Endothelial cell of umbilical vein (primary cell): ENCODE measurements at regions not wholly inside any gene's neighbourhood (a gene's known extent, or its start where the extent isn't known, plus 50 kb on each side); places are given as distances from the start of the nearest gene placed in this dataset.

Experiments
- BruUV-seq: library from RNA; stranded (reverse); fragments of 400-500 nt; replicated peaks from 2 replicates; lab custom pipeline; 2021; lab: Mats Ljungman, UMichigan
- CTCF ChIA-PET: fragments of 300-600, 350-600 bp; sonication (Branson Sonifier 250); formaldehyde crosslinking; loops from one replicate; lab custom pipeline; 2021; ENCODE audit warnings: antibody characterized with exemption, inconsistent platforms; lab: Charles Lee
- POLR2A ChIA-PET: fragments of 300-600, 350-600 bp; sonication (Branson Sonifier 250); formaldehyde crosslinking; loops from one replicate; lab custom pipeline; 2021; ENCODE audit warnings: antibody characterized with exemption, inconsistent platforms; lab: Charles Lee
- DNase-seq: peaks from one replicate; pipeline ENCODE4 v3.0.0-alpha.2; 2011; ENCODE audit warnings: low read depth, low spot score
- FAIRE-seq: peaks from 2 replicates; lab custom pipeline; 2011; peaks lifted over from hg19 to GRCh38; lab: Jason Lieb, UNC
- H2AFZ ChIP-seq: 2 replicates; pipeline ENCODE4 v1.6.0; 2012; ENCODE audit warnings: low read depth, low read length, control low read depth, inconsistent platforms
- H3K27ac ChIP-seq: 2 replicates; pipeline ENCODE4 v1.5.1; 2011; ENCODE audit warnings: low read depth, mild to moderate bottlenecking, control low read depth, low read length, moderate library complexity; ENCODE audit not compliant: insufficient read depth
- H3K27me3 ChIP-seq, 2 experiments: 2 replicates each; pipeline versions ENCODE4 v1.6.0 to v1.6.1; 2011; ENCODE audit warnings: low read length in 2 of 2, mixed read lengths in 1 of 2; ENCODE audit not compliant: control insufficient read depth in 2 of 2, insufficient read depth in 2 of 2
- H3K36me3 ChIP-seq, 2 experiments: 2 replicates in 1 of 2; 3 replicates in 1 of 2; pipeline ENCODE4 v1.5.1; 2011; ENCODE audit warnings: low read length in 2 of 2, mild to moderate bottlenecking in 1 of 2, moderate library complexity in 1 of 2; ENCODE audit not compliant: control insufficient read depth in 2 of 2, insufficient read depth in 2 of 2; ENCODE audit errors: extremely low read depth in 1 of 2
- H3K4me1 ChIP-seq: 3 replicates; pipeline ENCODE4 v1.5.1; 2011; ENCODE audit warnings: mild to moderate bottlenecking, low read length; ENCODE audit not compliant: control insufficient read depth, insufficient read depth; ENCODE audit errors: extremely low read depth
- H3K4me2 ChIP-seq: 2 replicates; pipeline ENCODE4 v1.6.1; 2011; ENCODE audit warnings: low read length, control low read depth, mixed read lengths; ENCODE audit not compliant: insufficient read depth
- H3K4me3 ChIP-seq, 3 experiments: fragments of 200-600 bp in 1 of 3; sonication (generic), shearing (Covaris generic) in 1 of 3; replicated peaks in 1 of 3; 2 replicates each; pipeline ENCODE4 v1.5.1; 2011 to 2016; ENCODE audit warnings: control low read depth in 3 of 3, low read length in 3 of 3, mild to moderate bottlenecking in 2 of 3, inconsistent platforms in 1 of 3, low read depth in 1 of 3, moderate library complexity in 1 of 3; ENCODE audit not compliant: insufficient read depth in 1 of 3
- H3K79me2 ChIP-seq: 2 replicates; pipeline ENCODE4 v1.6.0; 2012; ENCODE audit warnings: low read length, inconsistent platforms; ENCODE audit not compliant: control insufficient read depth, insufficient read depth
- H3K9ac ChIP-seq: replicated peaks from 2 replicates; pipeline ENCODE3; 2011; ENCODE audit warnings: low read length, control low read depth; ENCODE audit not compliant: insufficient read depth; ENCODE audit errors: extremely low read depth
- H3K9me1 ChIP-seq: replicated peaks from 3 replicates; pipeline ENCODE4 v1.6.0; 2011; ENCODE audit warnings: mild to moderate bottlenecking, low read length; ENCODE audit not compliant: control insufficient read depth, insufficient read depth; ENCODE audit errors: extremely low read depth
- H3K9me3 ChIP-seq: replicated peaks from 2 replicates; pipeline ENCODE4 v1.5.1; 2012; ENCODE audit warnings: low read length, inconsistent platforms; ENCODE audit not compliant: control insufficient read depth, insufficient read depth
- H4K20me1 ChIP-seq: replicated peaks from 2 replicates; pipeline ENCODE3; 2011; ENCODE audit warnings: mild to moderate bottlenecking, low read length; ENCODE audit not compliant: control insufficient read depth, insufficient read depth; ENCODE audit errors: extremely low read depth
- CTCF ChIP-seq, 2 donors: IDR thresholded peaks; 1 replicate in 1 of 2; 2 replicates in 1 of 2; pipeline ENCODE4 v1.5.1; 2011; ENCODE audit warnings: low read length in 2 of 2, mild to moderate bottlenecking in 2 of 2, moderate library complexity in 2 of 2, control low read depth in 1 of 2, inconsistent platforms in 1 of 2, low read depth in 1 of 2; ENCODE audit not compliant: insufficient read depth in 1 of 2; ENCODE audit errors: extremely low read depth in 1 of 2
- EZH2 ChIP-seq: IDR thresholded peaks from 2 replicates; pipeline ENCODE4 v1.6.1; 2012; ENCODE audit warnings: borderline replicate concordance, low read depth, mild to moderate bottlenecking, moderate library complexity, low read length, inconsistent platforms; ENCODE audit not compliant: severe bottlenecking
- FOS ChIP-seq: IDR thresholded peaks from 2 replicates; pipeline ENCODE4 v1.6.1; 2011; ENCODE audit warnings: mild to moderate bottlenecking, low read length, moderate library complexity, borderline replicate concordance; ENCODE audit not compliant: insufficient read depth
- GATA2 ChIP-seq: IDR thresholded peaks from 2 replicates; pipeline ENCODE4 v1.7.0; 2011; ENCODE audit warnings: low read depth, mild to moderate bottlenecking, moderate library complexity, mixed read lengths, low read length; ENCODE audit not compliant: insufficient read length, insufficient read depth
- JUN ChIP-seq: IDR thresholded peaks from 2 replicates; pipeline ENCODE4 v1.6.1; 2011; ENCODE audit warnings: borderline replicate concordance, low read depth; ENCODE audit not compliant: insufficient read length, insufficient read depth
- MAX ChIP-seq: IDR thresholded peaks from 2 replicates; pipeline ENCODE4 v1.6.1; 2011; ENCODE audit not compliant: insufficient read depth, insufficient read length
- MYC ChIP-seq: IDR thresholded peaks from one replicate; pipeline ENCODE4 v1.6.1; 2011; ENCODE audit warnings: mild to moderate bottlenecking, low read depth, low read length
- POLR2A ChIP-seq: IDR thresholded peaks from 2 replicates; pipeline ENCODE4 v1.6.1; 2012; ENCODE audit warnings: low read depth, mild to moderate bottlenecking, control low read depth, low read length
- POLR2AphosphoS5 ChIP-seq: IDR thresholded peaks from 2 replicates; pipeline ENCODE4 v1.6.1; 2012; ENCODE audit warnings: low read depth, mild to moderate bottlenecking, control low read depth, low read length, moderate library complexity; ENCODE audit not compliant: insufficient read depth
- dilution Hi-C: fragments of 300-500 bp; cut with MboI; formaldehyde crosslinking; loops from one replicate; pipeline ENCODE4 v1.15.0; 2019; ENCODE audit warnings: low sequenced_read_pairs; ENCODE audit not compliant: extremely low pct_ligation_motif_present
- intact Hi-C: fragments of 100-400 bp; cut with micrococcal nuclease; formaldehyde crosslinking; loops from one replicate; pipeline ENCODE4 v1.10.0; 2022

- Histone ChIP-seq H3K9me1 (no peaks in the 10 kb centered on the region), H3K27me3 (no peaks in the 10 kb centered on the region), H4K20me1 (no peaks in the 10 kb centered on the region), H3K4me2 (no peak overlapping the region), H3K4me1 (no peaks in the 10 kb centered on the region), H3K9ac (no peak overlapping the region), H2AFZ (no peak overlapping the region), H3K79me2 (no peaks in the 10 kb centered on the region), H3K27ac (no peak overlapping the region), H3K4me3 (no peak overlapping the region), H3K9me3 (no peaks in the 10 kb centered on the region), H3K36me3 (no peaks in the 10 kb centered on the region)
- TF ChIP-seq POLR2AphosphoS5 = no peak
- TF ChIP-seq GATA2 = no peak
- no peak for TF ChIP-seq CTCF (IDR thresholded peaks at IDR 0.05; ENCODE audit: extremely low read depth in 1 of 2, insufficient read depth in 1 of 2, low read depth in 1 of 2, low read length in 2 of 2)
- TF ChIP-seq JUN = no peak
- no peak for DNase-seq
- dilution Hi-C loops (no loop called here), intact Hi-C loops (no loop called here)
- BruUV-seq = no TSS peak
- FAIRE-seq = no peak
- ChIA-PET POLR2A (no interaction called here), CTCF (no interaction called here)
These were observed 366.7 kb upstream of the ROBO2 start for GRCh38 chr3:76673171-76673570.

GRCh38 chr3:76679541-76679940, 360.4 kb upstream of the ROBO2 start:
- Histone ChIP-seq H4K20me1 (no peaks in the 10 kb centered on the region), H3K9me1 (no peaks in the 10 kb centered on the region), H3K36me3 (no peaks in the 10 kb centered on the region), H3K79me2 (no peaks in the 10 kb centered on the region), H2AFZ (no peak overlapping the region), H3K27ac (no peak overlapping the region), H3K9me3 (no peaks in the 10 kb centered on the region), H3K4me2 (no peak overlapping the region), H3K4me3 (no peak overlapping the region), H3K4me1 (no peaks in the 10 kb centered on the region), H3K27me3 (no peaks in the 10 kb centered on the region), H3K9ac (no peak overlapping the region)
- TF ChIP-seq POLR2AphosphoS5 (no peak), FOS (no peak), POLR2A (no peak), MAX (no peak), JUN (no peak), CTCF (IDR thresholded peaks at IDR 0.05; ENCODE audit: extremely low read depth in 1 of 2, insufficient read depth in 1 of 2, low read depth in 1 of 2, low read length in 2 of 2) (no peak), MYC (no peak), EZH2 (no peak), GATA2 (no peak)
- dilution Hi-C loops = no loop called here
- FAIRE-seq (no peak), DNase-seq (no peak)
- ChIA-PET CTCF (no interaction called here), POLR2A (no interaction called here)
- BruUV-seq = no TSS peak
- intact Hi-C loops = no loop called here
